ENCODE measurements at regions not wholly inside any gene's neighbourhood (a gene's known extent, or its start where the extent isn't known, plus 50 kb on each side); places are given as distances from the start of the nearest gene placed in this dataset.

GRCh38 chr5:111954516-111955395 is 197.8 kb upstream of the NREP start:
- Histone ChIP-seq H3K4me3 (no peak overlapping the region), H3K4me1 (ENCODE audit: control insufficient read depth in 1 of 2, low read depth in 2 of 2) (peaks cover 5 to 8% of the 10 kb centered on the region in 2 donors), H3K27ac (no peak overlapping the region), H3K9me3 (no peaks in the 10 kb centered on the region), H3K36me3 (no peaks in the 10 kb centered on the region), H3K27me3 (replicated peaks; ENCODE audit: insufficient read depth) (no peaks in the 10 kb centered on the region)
- DNase-seq (ENCODE audit: low spot score) (no peak), ATAC-seq (ENCODE audit: insufficient number of reproducible peaks, low FRiP score, low read depth) (no peak)
- TF ChIP-seq CTCF (IDR thresholded peaks at IDR 0.05) = no peak

- Histone ChIP-seq H3K27me3 (replicated peaks; ENCODE audit: insufficient read depth) (no peaks in the 10 kb centered on the region), H3K4me3 (no peak overlapping the region), H3K36me3 (no peaks in the 10 kb centered on the region), H3K27ac (no peak overlapping the region), H3K4me1 (ENCODE audit: control insufficient read depth in 1 of 2, low read depth in 2 of 2) (peaks cover 8 to 10% of the 10 kb centered on the region in 2 donors), H3K9me3 (no peaks in the 10 kb centered on the region)
- no peak for DNase-seq (ENCODE audit: low spot score)
- no peak for TF ChIP-seq CTCF (IDR thresholded peaks at IDR 0.05)
- no peak for ATAC-seq (ENCODE audit: insufficient number of reproducible peaks, low FRiP score, low read depth)
Measured at GRCh38 chr5:111953351-111954127, 196.5 kb upstream of the NREP start.

- ATAC-seq (ENCODE audit: insufficient number of reproducible peaks, low FRiP score, low read depth) (no peak), DNase-seq (ENCODE audit: low spot score) (no peak)
- Histone ChIP-seq H3K27ac (no peak overlapping the region), H3K27me3 (replicated peaks; ENCODE audit: insufficient read depth) (no peaks in the 10 kb centered on the region), H3K9me3 (no peaks in the 10 kb centered on the region), H3K36me3 (no peaks in the 10 kb centered on the region), H3K4me3 (no peak overlapping the region), H3K4me1 (ENCODE audit: control insufficient read depth in 1 of 2, low read depth in 2 of 2) (peaks cover 10 to 18% of the 10 kb centered on the region in 2 donors)
- TF ChIP-seq CTCF (IDR thresholded peaks at IDR 0.05) = no peak
Measured at GRCh38 chr5:111952555-111952954, 195.6 kb upstream of the NREP start.

GRCh38 chr5:111950660-111951059 is 193.7 kb upstream of the NREP start:
- no peak overlapping the region for H3K27ac ChIP-seq
- no peak for ATAC-seq (ENCODE audit: insufficient number of reproducible peaks, low FRiP score, low read depth)
- no peak for DNase-seq (ENCODE audit: low spot score)
- TF ChIP-seq CTCF (IDR thresholded peaks at IDR 0.05) = no peak
- H3K4me1 ChIP-seq (ENCODE audit: control insufficient read depth in 1 of 2, low read depth in 2 of 2) = peaks cover 10 to 19% of the 10 kb centered on the region in 2 donors
- H3K36me3 ChIP-seq = no peaks in the 10 kb centered on the region
- H3K27me3 ChIP-seq (replicated peaks; ENCODE audit: insufficient read depth) = no peaks in the 10 kb centered on the region
- H3K9me3 ChIP-seq = no peaks in the 10 kb centered on the region
- no peak overlapping the region for H3K4me3 ChIP-seq

Measured in thoracic aorta (tissue), 2 donors.